ENCODE measurements at regions not wholly inside any gene's neighbourhood (a gene's known extent, or its start where the extent isn't known, plus 50 kb on each side); places are given as distances from the start of the nearest gene placed in this dataset.

DNA sequence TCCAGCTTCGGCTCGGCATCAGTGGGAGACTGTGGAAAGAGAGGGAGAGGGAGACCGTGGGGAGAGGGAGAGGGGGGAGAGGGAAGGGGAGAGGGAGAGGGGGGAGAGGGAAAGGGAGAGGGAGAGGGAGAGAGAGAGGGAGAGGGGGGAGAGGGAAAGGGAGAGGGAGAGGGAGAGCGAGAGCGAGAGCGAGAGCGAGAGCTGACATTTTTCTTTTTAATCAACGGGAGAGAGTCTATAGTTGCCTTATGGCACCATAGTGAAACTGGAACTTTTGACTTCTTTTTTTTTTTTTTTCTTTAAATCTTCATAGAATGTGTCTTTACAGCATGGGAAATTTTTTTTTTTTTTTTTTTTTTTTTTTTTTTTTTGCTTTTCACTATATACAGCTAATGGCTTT, 94.7 kb upstream of the NUDT6 start:
- peaks cover 11% of the 10 kb centered on the region for H3K4me1 ChIP-seq (ENCODE audit: insufficient read depth, low read length)
- no peak for TF ChIP-seq EZH2 (IDR thresholded peaks at IDR 0.05; ENCODE audit: low read length, unreplicated experiment)
- no peak for TF ChIP-seq EZH2phosphoT487 (IDR thresholded peaks at IDR 0.05; ENCODE audit: borderline replicate concordance, low read length)
- TF ChIP-seq, protein P1, sequence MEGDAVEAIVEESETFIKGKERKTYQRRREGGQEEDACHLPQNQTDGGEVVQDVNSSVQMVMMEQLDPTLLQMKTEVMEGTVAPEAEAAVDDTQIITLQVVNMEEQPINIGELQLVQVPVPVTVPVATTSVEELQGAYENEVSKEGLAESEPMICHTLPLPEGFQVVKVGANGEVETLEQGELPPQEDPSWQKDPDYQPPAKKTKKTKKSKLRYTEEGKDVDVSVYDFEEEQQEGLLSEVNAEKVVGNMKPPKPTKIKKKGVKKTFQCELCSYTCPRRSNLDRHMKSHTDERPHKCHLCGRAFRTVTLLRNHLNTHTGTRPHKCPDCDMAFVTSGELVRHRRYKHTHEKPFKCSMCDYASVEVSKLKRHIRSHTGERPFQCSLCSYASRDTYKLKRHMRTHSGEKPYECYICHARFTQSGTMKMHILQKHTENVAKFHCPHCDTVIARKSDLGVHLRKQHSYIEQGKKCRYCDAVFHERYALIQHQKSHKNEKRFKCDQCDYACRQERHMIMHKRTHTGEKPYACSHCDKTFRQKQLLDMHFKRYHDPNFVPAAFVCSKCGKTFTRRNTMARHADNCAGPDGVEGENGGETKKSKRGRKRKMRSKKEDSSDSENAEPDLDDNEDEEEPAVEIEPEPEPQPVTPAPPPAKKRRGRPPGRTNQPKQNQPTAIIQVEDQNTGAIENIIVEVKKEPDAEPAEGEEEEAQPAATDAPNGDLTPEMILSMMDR (conservative IDR thresholded peaks at IDR 0.05; ENCODE audit: low read depth, low read length): no peak
- H3K9me2 ChIP-seq (replicated peaks; ENCODE audit: low read length): no peaks in the 10 kb centered on the region
- H3K9ac ChIP-seq (ENCODE audit: low read length): no peak overlapping the region
- H4K20me1 ChIP-seq (ENCODE audit: low read length): no peaks in the 10 kb centered on the region
- H3K36me3 ChIP-seq (ENCODE audit: low read depth, low read length): no peaks in the 10 kb centered on the region
- no peaks in the 10 kb centered on the region for H3K79me2 ChIP-seq (ENCODE audit: low read length)
- no peak overlapping the region for H3K27ac ChIP-seq (ENCODE audit: low read length)
- no peaks in the 10 kb centered on the region for H3K27me3 ChIP-seq (ENCODE audit: low read length)
- no peaks in the 10 kb centered on the region for H3K9me3 ChIP-seq (ENCODE audit: low read length)
- no peak overlapping the region for H3K4me3 ChIP-seq (ENCODE audit: low read length)
- no peak for DNase-seq
- intact Hi-C loops (cut with micrococcal nuclease): no loop called here
- POLR2A ChIA-PET (ENCODE audit: unreplicated experiment): no interaction called here
- no peaks in the 10 kb centered on the region for H3F3A ChIP-seq (ENCODE audit: low read length, unreplicated experiment)
- no peak overlapping the region for H3K4me2 ChIP-seq (ENCODE audit: low read length)
- H2AFZ ChIP-seq (ENCODE audit: low read length): no peak overlapping the region
- ATAC-seq: no peak
- CTCF ChIA-PET: no interaction called here
- no TSS peak for BruUV-seq (replicated peaks)

DNA sequence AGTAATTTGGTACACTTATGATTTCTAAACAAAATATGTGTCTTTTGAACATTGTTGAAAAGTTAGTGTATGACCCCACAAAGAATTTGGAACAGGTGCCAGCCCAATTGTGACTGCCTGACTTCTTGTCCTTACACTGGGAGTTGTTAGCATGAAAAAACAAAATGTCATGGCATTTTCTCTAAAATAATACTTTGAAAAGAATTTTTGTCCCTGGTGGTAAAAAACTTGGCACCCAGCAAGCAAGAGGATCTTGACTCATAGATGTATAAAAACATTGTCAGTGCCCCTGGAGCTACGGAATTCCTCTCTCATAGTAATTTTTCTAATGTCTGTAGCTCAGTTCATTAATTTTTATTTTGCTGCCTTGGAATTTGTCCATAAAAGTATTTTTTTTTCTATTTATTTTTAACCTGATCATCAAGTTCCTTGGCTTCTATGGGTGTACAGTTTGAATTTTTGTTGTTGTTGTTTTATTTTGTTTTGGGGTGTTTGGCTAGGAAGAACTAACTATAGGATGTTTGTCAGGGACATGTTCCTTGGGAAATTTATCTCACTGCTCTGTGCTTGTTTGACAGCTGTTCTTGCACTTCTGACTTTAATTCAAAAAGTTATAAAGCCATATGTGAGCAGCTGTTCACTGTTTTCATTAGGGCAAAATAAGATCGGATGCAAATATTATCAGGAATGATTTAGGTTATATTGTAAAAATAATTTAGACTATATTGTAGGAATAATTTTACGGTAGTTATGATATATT, 95.4 kb upstream of the NUDT6 start:
- H4K20me1 ChIP-seq (ENCODE audit: low read length): no peaks in the 10 kb centered on the region
- H3K4me1 ChIP-seq (ENCODE audit: insufficient read depth, low read length): peaks cover 11% of the 10 kb centered on the region
- no peaks in the 10 kb centered on the region for H3K9me2 ChIP-seq (replicated peaks; ENCODE audit: low read length)
- POLR2A ChIA-PET (ENCODE audit: unreplicated experiment): no interaction called here
- no peak overlapping the region for H3K9ac ChIP-seq (ENCODE audit: low read length)
- no peaks in the 10 kb centered on the region for H3K9me3 ChIP-seq (ENCODE audit: low read length)
- no peak overlapping the region for H3K27ac ChIP-seq (ENCODE audit: low read length)
- CTCF ChIA-PET: no interaction called here
- BruUV-seq (replicated peaks): no TSS peak
- no peak overlapping the region for H2AFZ ChIP-seq (ENCODE audit: low read length)
- peak; percentile 75 for ATAC-seq
- peak; percentile 45 for DNase-seq
- H3K79me2 ChIP-seq (ENCODE audit: low read length): no peaks in the 10 kb centered on the region
- no peak overlapping the region for H3K4me3 ChIP-seq (ENCODE audit: low read length)
- TF ChIP-seq EZH2phosphoT487 (IDR thresholded peaks at IDR 0.05; ENCODE audit: borderline replicate concordance, low read length): no peak
- no peak for TF ChIP-seq EZH2 (IDR thresholded peaks at IDR 0.05; ENCODE audit: low read length, unreplicated experiment)
- TF ChIP-seq, protein P1 (conservative IDR thresholded peaks at IDR 0.05; ENCODE audit: low read depth, low read length): no peak
- H3F3A ChIP-seq (ENCODE audit: low read length, unreplicated experiment): no peaks in the 10 kb centered on the region
- no peaks in the 10 kb centered on the region for H3K27me3 ChIP-seq (ENCODE audit: low read length)
- H3K36me3 ChIP-seq (ENCODE audit: low read depth, low read length): no peaks in the 10 kb centered on the region
- peak overlapping the region; percentile 31; the same call in 1 of the 2 replicates for H3K4me2 ChIP-seq (ENCODE audit: low read length)
- intact Hi-C loops (cut with micrococcal nuclease): no loop called here

DNA sequence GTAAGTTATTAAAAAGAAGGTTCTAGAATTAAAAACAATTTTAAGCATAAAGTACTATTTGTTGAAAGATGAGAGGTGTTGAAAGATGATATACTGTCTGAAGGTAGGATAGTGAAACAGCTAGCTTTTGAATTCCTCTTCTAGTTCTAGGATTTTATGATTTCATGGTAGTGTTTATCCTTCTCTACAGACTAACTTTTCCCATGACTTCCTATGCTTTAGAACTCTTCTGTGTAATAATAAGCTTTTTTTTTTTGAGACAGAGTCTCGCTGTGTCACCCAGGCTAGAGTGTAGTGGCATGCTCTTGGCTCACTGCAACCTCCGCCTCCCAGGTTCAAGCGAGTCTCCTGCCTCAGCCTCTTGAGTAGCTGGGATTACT, 96.0 kb upstream of the NUDT6 start:
- no peaks in the 10 kb centered on the region for H3K79me2 ChIP-seq (ENCODE audit: low read length)
- H3K9me2 ChIP-seq (replicated peaks; ENCODE audit: low read length): no peaks in the 10 kb centered on the region
- intact Hi-C loops (cut with micrococcal nuclease): no loop called here
- H3K27ac ChIP-seq (ENCODE audit: low read length): no peak overlapping the region
- no peaks in the 10 kb centered on the region for H3F3A ChIP-seq (ENCODE audit: low read length, unreplicated experiment)
- BruUV-seq (replicated peaks): no TSS peak
- no peaks in the 10 kb centered on the region for H3K36me3 ChIP-seq (ENCODE audit: low read depth, low read length)
- no peaks in the 10 kb centered on the region for H3K9me3 ChIP-seq (ENCODE audit: low read length)
- H3K4me3 ChIP-seq (ENCODE audit: low read length): no peak overlapping the region
- no peak overlapping the region for H2AFZ ChIP-seq (ENCODE audit: low read length)
- TF ChIP-seq, protein P1 (conservative IDR thresholded peaks at IDR 0.05; ENCODE audit: low read depth, low read length): no peak
- TF ChIP-seq EZH2 (IDR thresholded peaks at IDR 0.05; ENCODE audit: low read length, unreplicated experiment) (no peak), EZH2phosphoT487 (IDR thresholded peaks at IDR 0.05; ENCODE audit: borderline replicate concordance, low read length) (no peak)
- H3K4me1 ChIP-seq (ENCODE audit: insufficient read depth, low read length): peaks cover 11% of the 10 kb centered on the region
- no peaks in the 10 kb centered on the region for H4K20me1 ChIP-seq (ENCODE audit: low read length)
- ChIA-PET POLR2A (ENCODE audit: unreplicated experiment) (no interaction called here), CTCF (no interaction called here)
- no peak for ATAC-seq
- no peaks in the 10 kb centered on the region for H3K27me3 ChIP-seq (ENCODE audit: low read length)
- H3K9ac ChIP-seq (ENCODE audit: low read length): no peak overlapping the region
- no peak overlapping the region for H3K4me2 ChIP-seq (ENCODE audit: low read length)
- no peak for DNase-seq
